SK-N-SH treated with all-trans-retinoic acid at 6 μM for 48 hours (cell line): ENCODE measurements at regions not wholly inside any gene's neighbourhood (a gene's known extent, or its start where the extent isn't known, plus 50 kb on each side); places are given as distances from the start of the nearest gene placed in this dataset.
"Not testable (repeated sequence)": the region's sequence is repeated elsewhere in the genome, so short reads cannot be mapped to it uniquely, and the experiment has no call there.

Source experiments
- ATAC-seq: fragments of 200-7000 bp; cut with Tn5 transposase; 3 replicates; pipeline ENCODE4 v1.9.1; 2020; ENCODE audit warnings: mild to moderate bottlenecking, moderate library complexity
- CSDC2 ChIP-seq: fragments of 250-450 bp; sonication (Bioruptor Pico); IDR thresholded peaks from 2 replicates; pipeline ENCODE4 v1.5.0; 2020; ENCODE audit warnings: mild to moderate bottlenecking, moderate library complexity
- ESRRG ChIP-seq: fragments of 250-450 bp; sonication (Bioruptor Pico); IDR thresholded peaks from 2 replicates; pipeline ENCODE4 v1.6.1; 2021; ENCODE audit warnings: mild to moderate bottlenecking
- GLIS3 ChIP-seq: fragments of 250-450 bp; sonication (Bioruptor Pico); IDR thresholded peaks from 2 replicates; pipeline ENCODE4 v1.5.0; 2020; ENCODE audit warnings: mild to moderate bottlenecking, moderate library complexity
- OSR1 ChIP-seq: fragments of 250-450 bp; sonication (Bioruptor Pico); IDR thresholded peaks from 2 replicates; pipeline ENCODE4 v1.8.0; 2022; ENCODE audit warnings: moderate library complexity, mild to moderate bottlenecking, inconsistent platforms
- RARB ChIP-seq: fragments of 250-450 bp; sonication (Bioruptor Pico); IDR thresholded peaks from 2 replicates; pipeline ENCODE4 v1.8.0; 2021; ENCODE audit warnings: mild to moderate bottlenecking, moderate library complexity
- SNAI2 ChIP-seq: fragments of 250-450 bp; sonication (Bioruptor Pico); IDR thresholded peaks from 2 replicates; pipeline ENCODE4 v1.5.0; 2020; ENCODE audit warnings: mild to moderate bottlenecking, moderate library complexity
- TCF4 ChIP-seq: fragments of 250-450 bp; sonication (Bioruptor Pico); IDR thresholded peaks from 2 replicates; pipeline ENCODE4 v1.8.0; 2021; ENCODE audit warnings: mild to moderate bottlenecking, moderate library complexity, borderline replicate concordance
- ZC3H10 ChIP-seq: fragments of 250-450 bp; sonication (Bioruptor Pico); IDR thresholded peaks from 2 replicates; pipeline ENCODE4 v1.5.1; 2021; ENCODE audit warnings: mild to moderate bottlenecking, moderate library complexity
- ZFP3 ChIP-seq: fragments of 250-450 bp; sonication (Bioruptor Pico); IDR thresholded peaks from 2 replicates; pipeline ENCODE4 v1.5.0; 2020; ENCODE audit warnings: mild to moderate bottlenecking, moderate library complexity
- ZFP30 ChIP-seq: fragments of 450-650 bp; formaldehyde crosslinking; IDR thresholded peaks from 2 replicates; pipeline ENCODE4 v1.5.0; 2022; ENCODE audit warnings: mild to moderate bottlenecking, moderate library complexity
- ZNF565 ChIP-seq: fragments of 450-650 bp; formaldehyde crosslinking; conservative IDR thresholded peaks from 2 replicates; pipeline ENCODE4 v1.5.0; 2020; ENCODE audit warnings: low read depth, mild to moderate bottlenecking, moderate library complexity
- ZNF70 ChIP-seq: fragments of 450-650 bp; formaldehyde crosslinking; IDR thresholded peaks from 2 replicates; pipeline ENCODE4 v1.5.0; 2020; ENCODE audit warnings: mild to moderate bottlenecking, moderate library complexity
- ZNF8 ChIP-seq: fragments of 450-650 bp; formaldehyde crosslinking; IDR thresholded peaks from 2 replicates; pipeline ENCODE4 v1.5.0; 2020; ENCODE audit warnings: mild to moderate bottlenecking, moderate library complexity
- TF ChIP-seq, protein P1 (sequence below): fragments of 250-450 bp; sonication (Bioruptor Pico); IDR thresholded peaks from 2 replicates; pipeline ENCODE4 v1.5.0; 2020; ENCODE audit warnings: mild to moderate bottlenecking, moderate library complexity
- TF ChIP-seq, protein P2 (sequence below): fragments of 250-450 bp; sonication (Bioruptor Pico); IDR thresholded peaks from 2 replicates; pipeline ENCODE4 v1.5.1; 2021; ENCODE audit warnings: mild to moderate bottlenecking, moderate library complexity
- TF ChIP-seq, protein P3 (sequence below): fragments of 250-450 bp; sonication (Bioruptor Pico); IDR thresholded peaks from 2 replicates; pipeline ENCODE4 v1.5.1; 2020; ENCODE audit warnings: low read depth, mild to moderate bottlenecking, moderate library complexity
- TF ChIP-seq, protein P4 (sequence below): fragments of 250-450 bp; sonication (Bioruptor Pico); IDR thresholded peaks from 2 replicates; pipeline ENCODE4 v1.8.0; 2020; ENCODE audit warnings: mild to moderate bottlenecking, moderate library complexity, borderline replicate concordance
- TF ChIP-seq, protein P5 (sequence below): fragments of 250-450 bp; sonication (Bioruptor Pico); IDR thresholded peaks from 2 replicates; pipeline ENCODE4 v1.8.0; 2021; ENCODE audit warnings: low read depth, mild to moderate bottlenecking, moderate library complexity, borderline replicate concordance

DNA sequence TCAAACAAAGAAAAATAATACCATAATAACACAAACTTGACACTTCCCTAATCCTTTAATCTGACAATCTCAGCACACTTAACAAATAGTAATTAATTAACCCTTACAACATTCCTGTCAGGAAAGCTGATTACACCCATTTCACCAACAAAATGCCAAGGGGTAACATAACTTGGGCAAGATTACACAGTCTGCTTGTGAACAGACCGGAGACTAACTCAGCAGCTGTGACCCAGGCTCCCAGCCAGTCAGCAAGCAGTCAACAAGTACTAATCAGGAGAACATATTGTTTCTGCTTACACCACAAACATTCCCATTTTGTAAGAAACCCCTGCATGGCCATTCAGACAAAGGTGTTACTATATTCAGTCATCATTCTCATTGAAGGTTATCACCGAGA lies 592.5 kb upstream of the FLRT2 start:
- no peak for TF ChIP-seq ZC3H10 (CRISPR knock-in tag)
- no peak for TF ChIP-seq SNAI2 (CRISPR knock-in tag)
- no peak for TF ChIP-seq OSR1 (CRISPR knock-in tag)
- no peak for TF ChIP-seq CSDC2 (CRISPR knock-in tag)
- no peak for TF ChIP-seq ZNF8 (CRISPR knock-in tag)
- TF ChIP-seq TCF4: no peak
- TF ChIP-seq, protein P1, sequence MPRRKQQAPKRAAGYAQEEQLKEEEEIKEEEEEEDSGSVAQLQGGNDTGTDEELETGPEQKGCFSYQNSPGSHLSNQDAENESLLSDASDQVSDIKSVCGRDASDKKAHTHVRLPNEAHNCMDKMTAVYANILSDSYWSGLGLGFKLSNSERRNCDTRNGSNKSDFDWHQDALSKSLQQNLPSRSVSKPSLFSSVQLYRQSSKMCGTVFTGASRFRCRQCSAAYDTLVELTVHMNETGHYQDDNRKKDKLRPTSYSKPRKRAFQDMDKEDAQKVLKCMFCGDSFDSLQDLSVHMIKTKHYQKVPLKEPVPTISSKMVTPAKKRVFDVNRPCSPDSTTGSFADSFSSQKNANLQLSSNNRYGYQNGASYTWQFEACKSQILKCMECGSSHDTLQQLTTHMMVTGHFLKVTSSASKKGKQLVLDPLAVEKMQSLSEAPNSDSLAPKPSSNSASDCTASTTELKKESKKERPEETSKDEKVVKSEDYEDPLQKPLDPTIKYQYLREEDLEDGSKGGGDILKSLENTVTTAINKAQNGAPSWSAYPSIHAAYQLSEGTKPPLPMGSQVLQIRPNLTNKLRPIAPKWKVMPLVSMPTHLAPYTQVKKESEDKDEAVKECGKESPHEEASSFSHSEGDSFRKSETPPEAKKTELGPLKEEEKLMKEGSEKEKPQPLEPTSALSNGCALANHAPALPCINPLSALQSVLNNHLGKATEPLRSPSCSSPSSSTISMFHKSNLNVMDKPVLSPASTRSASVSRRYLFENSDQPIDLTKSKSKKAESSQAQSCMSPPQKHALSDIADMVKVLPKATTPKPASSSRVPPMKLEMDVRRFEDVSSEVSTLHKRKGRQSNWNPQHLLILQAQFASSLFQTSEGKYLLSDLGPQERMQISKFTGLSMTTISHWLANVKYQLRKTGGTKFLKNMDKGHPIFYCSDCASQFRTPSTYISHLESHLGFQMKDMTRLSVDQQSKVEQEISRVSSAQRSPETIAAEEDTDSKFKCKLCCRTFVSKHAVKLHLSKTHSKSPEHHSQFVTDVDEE (CRISPR knock-in tag): no peak
- TF ChIP-seq ZFP30: no peak
- TF ChIP-seq, protein P2, sequence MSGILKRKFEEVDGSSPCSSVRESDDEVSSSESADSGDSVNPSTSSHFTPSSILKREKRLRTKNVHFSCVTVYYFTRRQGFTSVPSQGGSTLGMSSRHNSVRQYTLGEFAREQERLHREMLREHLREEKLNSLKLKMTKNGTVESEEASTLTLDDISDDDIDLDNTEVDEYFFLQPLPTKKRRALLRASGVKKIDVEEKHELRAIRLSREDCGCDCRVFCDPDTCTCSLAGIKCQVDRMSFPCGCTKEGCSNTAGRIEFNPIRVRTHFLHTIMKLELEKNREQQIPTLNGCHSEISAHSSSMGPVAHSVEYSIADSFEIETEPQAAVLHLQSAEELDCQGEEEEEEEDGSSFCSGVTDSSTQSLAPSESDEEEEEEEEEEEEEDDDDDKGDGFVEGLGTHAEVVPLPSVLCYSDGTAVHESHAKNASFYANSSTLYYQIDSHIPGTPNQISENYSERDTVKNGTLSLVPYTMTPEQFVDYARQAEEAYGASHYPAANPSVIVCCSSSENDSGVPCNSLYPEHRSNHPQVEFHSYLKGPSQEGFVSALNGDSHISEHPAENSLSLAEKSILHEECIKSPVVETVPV (CRISPR knock-in tag): no peak
- TF ChIP-seq ESRRG (CRISPR knock-in tag): no peak
- TF ChIP-seq ZNF565 (CRISPR knock-in tag): no peak
- no peak for TF ChIP-seq GLIS3
- TF ChIP-seq, protein P3, sequence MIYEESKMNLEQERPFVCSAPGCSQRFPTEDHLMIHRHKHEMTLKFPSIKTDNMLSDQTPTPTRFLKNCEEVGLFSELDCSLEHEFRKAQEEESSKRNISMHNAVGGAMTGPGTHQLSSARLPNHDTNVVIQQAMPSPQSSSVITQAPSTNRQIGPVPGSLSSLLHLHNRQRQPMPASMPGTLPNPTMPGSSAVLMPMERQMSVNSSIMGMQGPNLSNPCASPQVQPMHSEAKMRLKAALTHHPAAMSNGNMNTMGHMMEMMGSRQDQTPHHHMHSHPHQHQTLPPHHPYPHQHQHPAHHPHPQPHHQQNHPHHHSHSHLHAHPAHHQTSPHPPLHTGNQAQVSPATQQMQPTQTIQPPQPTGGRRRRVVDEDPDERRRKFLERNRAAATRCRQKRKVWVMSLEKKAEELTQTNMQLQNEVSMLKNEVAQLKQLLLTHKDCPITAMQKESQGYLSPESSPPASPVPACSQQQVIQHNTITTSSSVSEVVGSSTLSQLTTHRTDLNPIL (CRISPR knock-in tag): no peak
- TF ChIP-seq RARB (CRISPR knock-in tag): no peak
- no peak for TF ChIP-seq ZNF70 (CRISPR knock-in tag)
- TF ChIP-seq ZFP3: no peak
- TF ChIP-seq, protein P4, sequence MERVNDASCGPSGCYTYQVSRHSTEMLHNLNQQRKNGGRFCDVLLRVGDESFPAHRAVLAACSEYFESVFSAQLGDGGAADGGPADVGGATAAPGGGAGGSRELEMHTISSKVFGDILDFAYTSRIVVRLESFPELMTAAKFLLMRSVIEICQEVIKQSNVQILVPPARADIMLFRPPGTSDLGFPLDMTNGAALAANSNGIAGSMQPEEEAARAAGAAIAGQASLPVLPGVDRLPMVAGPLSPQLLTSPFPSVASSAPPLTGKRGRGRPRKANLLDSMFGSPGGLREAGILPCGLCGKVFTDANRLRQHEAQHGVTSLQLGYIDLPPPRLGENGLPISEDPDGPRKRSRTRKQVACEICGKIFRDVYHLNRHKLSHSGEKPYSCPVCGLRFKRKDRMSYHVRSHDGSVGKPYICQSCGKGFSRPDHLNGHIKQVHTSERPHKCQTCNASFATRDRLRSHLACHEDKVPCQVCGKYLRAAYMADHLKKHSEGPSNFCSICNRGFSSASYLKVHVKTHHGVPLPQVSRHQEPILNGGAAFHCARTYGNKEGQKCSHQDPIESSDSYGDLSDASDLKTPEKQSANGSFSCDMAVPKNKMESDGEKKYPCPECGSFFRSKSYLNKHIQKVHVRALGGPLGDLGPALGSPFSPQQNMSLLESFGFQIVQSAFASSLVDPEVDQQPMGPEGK (CRISPR knock-in tag): no peak
- TF ChIP-seq, protein P5, sequence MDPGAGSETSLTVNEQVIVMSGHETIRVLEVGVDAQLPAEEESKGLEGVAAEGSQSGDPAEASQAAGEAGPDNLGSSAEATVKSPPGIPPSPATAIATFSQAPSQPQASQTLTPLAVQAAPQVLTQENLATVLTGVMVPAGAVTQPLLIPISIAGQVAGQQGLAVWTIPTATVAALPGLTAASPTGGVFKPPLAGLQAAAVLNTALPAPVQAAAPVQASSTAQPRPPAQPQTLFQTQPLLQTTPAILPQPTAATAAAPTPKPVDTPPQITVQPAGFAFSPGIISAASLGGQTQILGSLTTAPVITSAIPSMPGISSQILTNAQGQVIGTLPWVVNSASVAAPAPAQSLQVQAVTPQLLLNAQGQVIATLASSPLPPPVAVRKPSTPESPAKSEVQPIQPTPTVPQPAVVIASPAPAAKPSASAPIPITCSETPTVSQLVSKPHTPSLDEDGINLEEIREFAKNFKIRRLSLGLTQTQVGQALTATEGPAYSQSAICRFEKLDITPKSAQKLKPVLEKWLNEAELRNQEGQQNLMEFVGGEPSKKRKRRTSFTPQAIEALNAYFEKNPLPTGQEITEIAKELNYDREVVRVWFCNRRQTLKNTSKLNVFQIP (CRISPR knock-in tag): no peak
- ATAC-seq: no peak

DNA sequence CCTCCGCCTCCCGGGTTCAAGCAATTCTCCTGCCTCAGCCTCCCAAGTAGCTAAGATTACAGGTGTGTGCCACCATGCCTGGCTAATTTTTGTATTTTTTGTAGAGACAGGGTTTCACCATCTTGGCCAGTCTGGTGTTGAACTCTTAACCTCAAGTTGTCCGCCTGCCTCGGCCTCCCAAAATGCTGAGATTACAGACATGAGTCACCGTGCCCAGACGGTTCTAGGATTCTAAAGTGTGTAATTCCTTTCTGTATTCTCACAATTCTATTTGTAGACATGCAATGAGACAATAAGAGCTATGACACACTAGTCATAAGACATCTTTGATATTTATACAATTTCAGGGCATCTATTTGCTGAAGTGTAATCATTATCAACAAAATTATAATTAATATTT lies 585.0 kb upstream of the FLRT2 start:
- ATAC-seq: not testable (repeated sequence)

DNA sequence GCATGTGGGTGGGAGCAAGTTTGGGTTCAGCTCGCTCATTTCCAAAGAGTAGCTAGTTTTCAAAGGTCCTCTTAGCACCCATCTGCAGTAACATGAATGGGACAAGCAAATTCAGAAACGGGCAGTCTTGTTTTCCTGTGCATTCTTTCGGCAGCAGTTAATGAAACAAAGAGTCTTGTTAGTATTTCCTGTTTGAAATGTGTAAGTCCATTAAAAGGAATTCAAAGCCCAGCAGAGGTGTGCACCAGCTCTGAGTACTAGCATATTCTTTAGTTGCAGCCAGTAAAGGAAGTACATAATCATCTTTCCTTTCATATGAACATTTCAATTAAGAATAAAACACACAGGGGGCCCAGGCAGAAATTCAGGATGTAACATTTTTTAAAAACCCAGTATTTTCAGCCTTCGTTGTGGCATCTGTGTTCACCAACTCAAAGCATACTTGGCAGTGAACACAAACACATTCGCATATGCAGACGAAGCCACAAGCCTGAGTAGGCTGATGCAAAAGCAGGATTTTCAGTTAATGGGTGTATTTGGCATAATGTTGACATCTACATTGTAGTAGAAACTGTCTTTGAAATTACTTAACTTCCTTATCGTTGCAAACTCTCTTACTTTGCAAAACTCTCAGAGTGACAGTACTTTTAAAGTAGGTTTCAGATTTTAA lies 570.0 kb upstream of the FLRT2 start:
- no peak for ATAC-seq
- TF ChIP-seq ZNF565 (CRISPR knock-in tag) (no peak), TCF4 (no peak), ZFP3 (no peak), RARB (CRISPR knock-in tag) (no peak)
- TF ChIP-seq, protein P2 (CRISPR knock-in tag): no peak
